ENCODE measurements at regions not wholly inside any gene's neighbourhood (a gene's known extent, or its start where the extent isn't known, plus 50 kb on each side); places are given as distances from the start of the nearest gene placed in this dataset.
"Not testable (repeated sequence)": the region's sequence is repeated elsewhere in the genome, so short reads cannot be mapped to it uniquely, and the experiment has no call there.

- no peak for DNase-seq
- H3K27me3 ChIP-seq = no peaks in the 10 kb centered on the region
- no peak for TF ChIP-seq CTCF (IDR thresholded peaks at IDR 0.05; ENCODE audit: low read depth, low read length)
Measured at GRCh38 chr4:96406742-96407141, 566.8 kb downstream of the PDHA2 start.

GRCh38 chr4:96407225-96407624 is 567.3 kb downstream of the PDHA2 start:
- no peaks in the 10 kb centered on the region for H3K9me3 ChIP-seq

More at GRCh38 chr4:96406742-96407141, 566.8 kb downstream of the PDHA2 start:
- Histone ChIP-seq H3K4me1 (no peaks in the 10 kb centered on the region), H3K4me3 (ENCODE audit: low read depth, low read length) (no peak overlapping the region), H3K36me3 (no peaks in the 10 kb centered on the region), H3K9me3 (no peaks in the 10 kb centered on the region)

GRCh38 chr4:96407738-96408463 is 568.0 kb downstream of the PDHA2 start:
- TF ChIP-seq CTCF (IDR thresholded peaks at IDR 0.05; ENCODE audit: low read depth, low read length) = no peak
- H3K36me3 ChIP-seq = no peaks in the 10 kb centered on the region
- no peaks in the 10 kb centered on the region for H3K9me3 ChIP-seq
- no peak overlapping the region for H3K4me3 ChIP-seq (ENCODE audit: low read depth, low read length)
- DNase-seq = no peak
- H3K27me3 ChIP-seq = no peaks in the 10 kb centered on the region
- H3K4me1 ChIP-seq = no peaks in the 10 kb centered on the region

More at GRCh38 chr4:96407225-96407624, 567.3 kb downstream of the PDHA2 start:
- DNase-seq = no peak
- Histone ChIP-seq H3K27me3 (no peaks in the 10 kb centered on the region), H3K36me3 (no peaks in the 10 kb centered on the region), H3K4me1 (no peaks in the 10 kb centered on the region), H3K4me3 (ENCODE audit: low read depth, low read length) (no peak overlapping the region)
- no peak for TF ChIP-seq CTCF (IDR thresholded peaks at IDR 0.05; ENCODE audit: low read depth, low read length)

- H3K4me1 ChIP-seq; DNase-seq; H3K27me3 ChIP-seq; H3K4me3 ChIP-seq (ENCODE audit: low read depth, low read length); H3K9me3 ChIP-seq; H3K36me3 ChIP-seq: not testable (repeated sequence)
Measured at GRCh38 chr4:96414853-96415252, 575.0 kb downstream of the PDHA2 start.

- Histone ChIP-seq H3K36me3 (no peaks in the 10 kb centered on the region), H3K9me3 (no peaks in the 10 kb centered on the region), H3K4me3 (ENCODE audit: low read depth, low read length) (no peak overlapping the region), H3K27me3 (no peaks in the 10 kb centered on the region), H3K4me1 (no peaks in the 10 kb centered on the region)
- no peak for TF ChIP-seq CTCF (IDR thresholded peaks at IDR 0.05; ENCODE audit: low read depth, low read length)
- DNase-seq = no peak
Measured at GRCh38 chr4:96429657-96430056, 589.8 kb downstream of the PDHA2 start.

GRCh38 chr4:96431094-96431493 is 591.2 kb downstream of the PDHA2 start:
- Histone ChIP-seq H3K27me3 (no peaks in the 10 kb centered on the region), H3K36me3 (no peaks in the 10 kb centered on the region), H3K9me3 (no peaks in the 10 kb centered on the region), H3K4me1 (no peaks in the 10 kb centered on the region), H3K4me3 (ENCODE audit: low read depth, low read length) (no peak overlapping the region)
- TF ChIP-seq CTCF (IDR thresholded peaks at IDR 0.05; ENCODE audit: low read depth, low read length) = no peak
- DNase-seq = no peak

Measured in BE2C (cell line).